Adrenal gland (tissue), 5 donors: ENCODE measurements at regions not wholly inside any gene's neighbourhood (a gene's known extent, or its start where the extent isn't known, plus 50 kb on each side); places are given as distances from the start of the nearest gene placed in this dataset.

Experiments used
- CTCF ChIP-seq, 6 experiments: fragments of 450-650 bp in 4 of 6; fragments of 200-600 bp in 2 of 6; sonication (generic) in 1 of 6; IDR thresholded peaks; 1 replicate in 5 of 6; 2 replicates in 1 of 6; pipeline versions ENCODE4 v1.5.1 to v1.8.0; 2016 to 2021; ENCODE audit warnings: antibody characterized with exemption in 6 of 6, mild to moderate bottlenecking in 2 of 6, moderate library complexity in 1 of 6
- POLR2A ChIP-seq, 2 donors: fragments of 450-650 bp; IDR thresholded peaks; one replicate each; pipeline ENCODE4 v1.6.1; 2017; ENCODE audit warnings: antibody characterized with exemption in 2 of 2, mild to moderate bottlenecking in 2 of 2, moderate library complexity in 1 of 2
- donor health status: DM: no; HTN: no; CAD: no.

DNA sequence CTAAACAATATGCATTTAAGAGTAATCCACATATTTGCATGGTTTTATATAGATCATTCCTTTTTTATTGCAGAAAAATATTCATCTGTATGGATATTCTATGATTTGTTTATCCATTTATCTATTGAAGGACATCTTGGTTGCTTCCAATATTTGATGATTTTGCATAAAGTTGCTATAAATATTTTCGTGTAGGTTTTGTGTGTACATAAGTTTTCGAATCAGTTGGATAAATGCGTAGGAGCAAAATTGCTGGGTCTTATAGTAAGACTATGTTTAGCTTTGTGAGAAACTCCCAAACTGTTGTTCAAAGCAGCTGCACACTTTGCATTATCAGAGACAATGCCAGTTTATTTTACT is 971.2 kb downstream of the DIPK2A start:
- TF ChIP-seq CTCF (IDR thresholded peaks at IDR 0.05) (no peak), POLR2A (IDR thresholded peaks at IDR 0.05) (no peak)
